ENCODE measurements at regions not wholly inside any gene's neighbourhood (a gene's known extent, or its start where the extent isn't known, plus 50 kb on each side); places are given as distances from the start of the nearest gene placed in this dataset.

DNA sequence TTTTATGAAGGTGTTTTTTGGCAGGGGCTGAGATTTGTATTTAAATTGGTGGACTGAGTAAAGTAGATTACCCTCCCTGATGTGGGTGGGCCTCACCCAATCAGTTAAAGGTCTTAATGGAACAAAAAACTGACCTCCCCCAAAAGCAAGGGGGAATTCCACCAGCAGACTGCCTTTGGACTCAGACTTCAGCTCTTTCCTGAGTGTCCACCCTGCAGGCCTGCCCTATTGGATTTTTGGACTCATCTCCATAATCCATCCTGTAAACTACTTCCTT is 228.4 kb upstream of the CAND1 start:
- TF ChIP-seq, protein P1, sequence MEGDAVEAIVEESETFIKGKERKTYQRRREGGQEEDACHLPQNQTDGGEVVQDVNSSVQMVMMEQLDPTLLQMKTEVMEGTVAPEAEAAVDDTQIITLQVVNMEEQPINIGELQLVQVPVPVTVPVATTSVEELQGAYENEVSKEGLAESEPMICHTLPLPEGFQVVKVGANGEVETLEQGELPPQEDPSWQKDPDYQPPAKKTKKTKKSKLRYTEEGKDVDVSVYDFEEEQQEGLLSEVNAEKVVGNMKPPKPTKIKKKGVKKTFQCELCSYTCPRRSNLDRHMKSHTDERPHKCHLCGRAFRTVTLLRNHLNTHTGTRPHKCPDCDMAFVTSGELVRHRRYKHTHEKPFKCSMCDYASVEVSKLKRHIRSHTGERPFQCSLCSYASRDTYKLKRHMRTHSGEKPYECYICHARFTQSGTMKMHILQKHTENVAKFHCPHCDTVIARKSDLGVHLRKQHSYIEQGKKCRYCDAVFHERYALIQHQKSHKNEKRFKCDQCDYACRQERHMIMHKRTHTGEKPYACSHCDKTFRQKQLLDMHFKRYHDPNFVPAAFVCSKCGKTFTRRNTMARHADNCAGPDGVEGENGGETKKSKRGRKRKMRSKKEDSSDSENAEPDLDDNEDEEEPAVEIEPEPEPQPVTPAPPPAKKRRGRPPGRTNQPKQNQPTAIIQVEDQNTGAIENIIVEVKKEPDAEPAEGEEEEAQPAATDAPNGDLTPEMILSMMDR (conservative IDR thresholded peaks at IDR 0.05; ENCODE audit: low read length) = no peak
- no peak for TF ChIP-seq EZH2phosphoT487 (IDR thresholded peaks at IDR 0.05; ENCODE audit: borderline replicate concordance, low read depth, low read length)
